ENCODE measurements at regions not wholly inside any gene's neighbourhood (a gene's known extent, or its start where the extent isn't known, plus 50 kb on each side); places are given as distances from the start of the nearest gene placed in this dataset.
"Not testable (repeated sequence)": the region's sequence is repeated elsewhere in the genome, so short reads cannot be mapped to it uniquely, and the experiment has no call there.

DNA sequence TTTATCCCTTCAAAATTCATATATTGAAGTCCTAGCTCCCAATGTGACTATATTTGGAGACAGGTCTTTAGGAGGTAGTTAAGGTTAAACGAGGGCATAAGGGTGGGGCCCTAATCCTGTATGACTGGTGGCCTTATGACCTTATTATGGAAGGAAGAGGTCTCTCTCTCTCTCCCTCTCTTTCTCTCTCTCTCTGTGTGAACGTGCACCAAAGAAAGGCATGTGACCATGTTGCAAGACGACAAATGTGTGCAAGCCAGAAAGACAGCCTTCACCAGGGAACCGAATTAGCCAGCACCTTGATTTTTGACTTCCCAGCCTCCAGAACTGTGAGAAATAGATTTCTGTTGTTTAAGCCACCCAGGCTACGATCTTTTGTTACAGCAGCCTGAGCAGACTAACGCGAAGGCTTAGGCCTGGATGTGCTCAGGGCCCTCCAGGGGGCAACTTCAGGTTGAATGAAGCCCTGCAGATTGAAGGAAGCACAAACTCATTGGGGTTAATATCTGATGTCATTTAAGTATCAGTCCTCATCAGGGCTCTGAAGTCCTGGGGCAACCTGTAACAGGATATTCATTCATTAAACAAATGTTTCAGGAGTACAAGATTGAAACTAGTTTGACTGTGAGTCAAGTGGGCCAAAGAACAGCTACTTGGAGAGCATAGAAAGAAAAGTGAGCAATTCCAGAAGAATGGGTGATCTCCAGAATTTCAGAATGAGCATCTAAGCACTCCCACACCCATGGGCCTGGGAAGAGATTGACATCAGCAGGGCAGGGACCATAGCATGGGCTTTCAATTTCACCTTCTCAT lies 157.4 kb upstream of the TNFAIP3 start:
- H3K4me1 ChIP-seq (ENCODE audit: insufficient read depth, low read length) = no peaks in the 10 kb centered on the region
- no peak overlapping the region for H3K9ac ChIP-seq (ENCODE audit: low read depth, low read length)
- H3K36me3 ChIP-seq (ENCODE audit: insufficient read depth, low read length) = no peaks in the 10 kb centered on the region
- H3K9me3 ChIP-seq (ENCODE audit: control insufficient read depth, insufficient read depth, low read length) = no peaks in the 10 kb centered on the region

DNA sequence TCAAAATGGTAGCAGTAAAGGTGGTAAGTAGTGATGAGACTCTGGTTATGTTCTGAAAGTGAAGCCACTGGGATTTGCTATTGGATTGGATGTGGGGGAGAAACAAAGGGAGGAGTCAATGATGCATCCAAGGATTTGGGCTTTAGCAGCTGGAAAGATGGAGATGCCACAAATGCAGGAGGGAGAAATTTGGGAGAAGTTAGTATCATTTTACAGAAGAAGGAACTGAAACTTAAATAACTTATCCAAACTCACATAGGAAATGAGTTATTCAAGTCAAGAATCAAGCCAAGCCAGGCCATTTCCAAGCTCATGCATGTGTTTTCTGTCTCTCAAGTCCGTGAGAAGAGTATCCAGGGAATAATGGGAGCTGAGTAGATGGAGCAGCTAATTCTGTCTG lies 155.1 kb upstream of the TNFAIP3 start:
- H3K9me3 ChIP-seq (ENCODE audit: control insufficient read depth, insufficient read depth, low read length) = no peaks in the 10 kb centered on the region
- no peak overlapping the region for H3K9ac ChIP-seq (ENCODE audit: low read depth, low read length)
- H3K36me3 ChIP-seq (ENCODE audit: insufficient read depth, low read length) = no peaks in the 10 kb centered on the region
- H3K4me1 ChIP-seq (ENCODE audit: insufficient read depth, low read length) = no peaks in the 10 kb centered on the region

DNA sequence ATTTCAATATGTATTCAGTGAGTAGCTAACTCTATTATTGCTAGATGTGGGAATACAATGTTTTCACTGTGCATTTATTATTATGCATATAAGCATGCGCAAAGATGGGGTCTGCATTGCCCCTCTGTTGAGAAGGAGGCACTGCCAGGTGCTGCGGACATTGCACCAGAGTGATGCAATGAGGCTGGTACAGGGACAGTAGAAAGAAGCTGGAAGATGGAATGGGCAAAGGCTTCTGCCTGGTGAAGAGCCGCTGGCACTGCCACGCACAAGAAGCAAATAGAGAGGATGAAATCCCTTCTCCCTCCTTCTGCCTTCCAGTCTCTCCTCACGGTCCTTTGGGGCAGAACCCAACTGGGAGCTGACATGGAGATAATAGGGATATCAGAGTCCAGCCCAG lies 154.5 kb upstream of the TNFAIP3 start:
- no peaks in the 10 kb centered on the region for H3K4me1 ChIP-seq (ENCODE audit: insufficient read depth, low read length)
- H3K9me3 ChIP-seq (ENCODE audit: control insufficient read depth, insufficient read depth, low read length) = no peaks in the 10 kb centered on the region
- no peaks in the 10 kb centered on the region for H3K36me3 ChIP-seq (ENCODE audit: insufficient read depth, low read length)
- H3K9ac ChIP-seq (ENCODE audit: low read depth, low read length) = no peak overlapping the region

GRCh38 chr6:137715589-137716045 lies 151.4 kb upstream of the TNFAIP3 start:
- H3K9ac ChIP-seq (ENCODE audit: low read depth, low read length) = no peak overlapping the region
- no peaks in the 10 kb centered on the region for H3K9me3 ChIP-seq (ENCODE audit: control insufficient read depth, insufficient read depth, low read length)
- no peaks in the 10 kb centered on the region for H3K36me3 ChIP-seq (ENCODE audit: insufficient read depth, low read length)
- no peaks in the 10 kb centered on the region for H3K4me1 ChIP-seq (ENCODE audit: insufficient read depth, low read length)

GRCh38 chr6:137717074-137718073 lies 149.7 kb upstream of the TNFAIP3 start:
- Histone ChIP-seq H3K9ac (ENCODE audit: low read depth, low read length) (no peak overlapping the region), H3K9me3 (ENCODE audit: control insufficient read depth, insufficient read depth, low read length) (no peaks in the 10 kb centered on the region), H3K36me3 (ENCODE audit: insufficient read depth, low read length) (no peaks in the 10 kb centered on the region), H3K4me1 (ENCODE audit: insufficient read depth, low read length) (no peaks in the 10 kb centered on the region)

DNA sequence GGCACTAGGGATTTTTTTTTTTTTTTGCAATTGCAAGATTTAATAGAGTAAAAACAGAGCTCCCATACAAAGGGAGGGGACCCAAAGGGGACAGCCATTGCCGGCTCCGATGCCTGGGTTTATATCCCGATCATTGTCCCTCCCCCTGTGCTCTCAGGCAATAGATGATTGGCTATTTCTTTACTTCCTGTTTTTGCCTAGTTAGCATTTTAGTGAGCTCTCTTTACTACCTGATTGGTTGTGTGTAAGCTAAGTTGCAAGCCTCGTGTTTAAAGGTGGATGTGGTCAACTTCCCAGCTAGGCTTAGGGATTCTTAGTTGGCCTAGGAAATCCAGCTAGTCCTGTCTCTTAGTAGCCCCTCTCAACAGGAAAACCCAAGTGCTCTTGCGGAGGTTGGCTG lies 148.2 kb upstream of the TNFAIP3 start:
- H3K36me3 ChIP-seq (ENCODE audit: insufficient read depth, low read length); H3K9me3 ChIP-seq (ENCODE audit: control insufficient read depth, insufficient read depth, low read length); H3K9ac ChIP-seq (ENCODE audit: low read depth, low read length); H3K4me1 ChIP-seq (ENCODE audit: insufficient read depth, low read length): not testable (repeated sequence)

- H3K9me3 ChIP-seq (ENCODE audit: control insufficient read depth, insufficient read depth, low read length) = no peaks in the 10 kb centered on the region
- H3K4me1 ChIP-seq (ENCODE audit: insufficient read depth, low read length) = no peaks in the 10 kb centered on the region
- H3K36me3 ChIP-seq (ENCODE audit: insufficient read depth, low read length) = no peaks in the 10 kb centered on the region
- no peak overlapping the region for H3K9ac ChIP-seq (ENCODE audit: low read depth, low read length)
Observed at GRCh38 chr6:137722749-137723272, 144.2 kb upstream of the TNFAIP3 start.

GRCh38 chr6:137723273-137724017 lies 143.6 kb upstream of the TNFAIP3 start:
- Histone ChIP-seq H3K9me3 (ENCODE audit: control insufficient read depth, insufficient read depth, low read length) (no peaks in the 10 kb centered on the region), H3K36me3 (ENCODE audit: insufficient read depth, low read length) (no peaks in the 10 kb centered on the region), H3K4me1 (ENCODE audit: insufficient read depth, low read length) (no peaks in the 10 kb centered on the region), H3K9ac (ENCODE audit: low read depth, low read length) (no peak overlapping the region)

DNA sequence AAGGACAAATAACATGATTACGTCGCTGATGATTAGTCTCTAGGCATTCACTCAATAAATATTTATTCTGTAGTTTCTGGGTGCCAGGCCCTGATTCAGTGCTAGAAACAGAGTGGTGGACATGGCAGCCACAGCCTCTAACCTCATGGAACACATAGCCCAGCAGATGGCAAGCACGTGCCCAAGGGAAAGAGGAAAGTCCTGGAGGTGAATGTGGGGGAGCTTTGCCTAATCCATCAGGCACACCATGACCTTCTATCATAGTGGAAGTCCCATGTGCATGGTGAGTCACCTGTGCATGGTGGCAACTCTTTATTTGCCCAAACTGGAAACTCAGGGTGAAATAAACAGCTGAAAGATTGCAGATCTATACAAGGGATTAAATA lies 143.0 kb upstream of the TNFAIP3 start:
- no peaks in the 10 kb centered on the region for H3K9me3 ChIP-seq (ENCODE audit: control insufficient read depth, insufficient read depth, low read length)
- no peak overlapping the region for H3K9ac ChIP-seq (ENCODE audit: low read depth, low read length)
- H3K4me1 ChIP-seq (ENCODE audit: insufficient read depth, low read length) = no peaks in the 10 kb centered on the region
- H3K36me3 ChIP-seq (ENCODE audit: insufficient read depth, low read length) = no peaks in the 10 kb centered on the region

DNA sequence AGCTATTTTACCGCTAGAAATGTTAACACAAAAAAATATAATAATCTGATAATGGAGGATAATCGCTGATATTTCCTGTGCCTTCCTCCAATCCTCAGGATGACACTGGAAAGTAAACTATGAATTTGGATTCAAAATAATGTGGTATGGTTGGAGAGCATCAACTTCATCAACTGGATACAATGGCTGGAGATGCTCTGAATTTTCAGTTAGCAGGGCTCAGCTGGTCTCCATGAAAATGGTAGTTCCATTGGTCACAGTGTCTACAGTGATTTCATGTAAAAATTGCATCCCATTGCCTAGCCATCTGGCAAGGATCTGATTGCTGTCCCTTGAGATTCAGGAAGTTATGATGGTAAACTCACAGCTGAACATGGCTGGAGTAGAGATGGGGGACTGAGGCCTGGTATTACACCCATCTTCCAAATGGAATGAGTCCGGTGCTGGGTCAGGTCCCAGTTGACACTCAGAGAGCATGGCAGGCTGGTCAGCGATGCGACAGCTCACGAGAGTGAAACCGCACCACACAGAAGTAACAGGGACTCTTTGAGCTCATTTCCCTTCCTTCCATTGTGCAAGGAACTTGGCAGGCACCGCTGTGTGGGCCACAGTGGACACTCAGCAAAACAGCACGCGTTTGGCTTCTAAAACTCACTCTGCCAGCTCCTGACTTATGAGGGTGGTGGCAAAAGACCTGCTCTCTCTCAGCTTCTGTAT lies 142.4 kb upstream of the TNFAIP3 start:
- Histone ChIP-seq H3K4me1 (ENCODE audit: insufficient read depth, low read length) (no peaks in the 10 kb centered on the region), H3K9ac (ENCODE audit: low read depth, low read length) (no peak overlapping the region), H3K9me3 (ENCODE audit: control insufficient read depth, insufficient read depth, low read length) (no peaks in the 10 kb centered on the region), H3K36me3 (ENCODE audit: insufficient read depth, low read length) (no peaks in the 10 kb centered on the region)

- H3K4me1 ChIP-seq (ENCODE audit: insufficient read depth, low read length) = no peaks in the 10 kb centered on the region
- no peaks in the 10 kb centered on the region for H3K36me3 ChIP-seq (ENCODE audit: insufficient read depth, low read length)
- H3K9me3 ChIP-seq (ENCODE audit: control insufficient read depth, insufficient read depth, low read length) = no peaks in the 10 kb centered on the region
- no peak overlapping the region for H3K9ac ChIP-seq (ENCODE audit: low read depth, low read length)
Observed at GRCh38 chr6:137725949-137726348, 141.1 kb upstream of the TNFAIP3 start.

GRCh38 chr6:137726582-137726981 lies 140.5 kb upstream of the TNFAIP3 start:
- Histone ChIP-seq H3K36me3 (ENCODE audit: insufficient read depth, low read length) (no peaks in the 10 kb centered on the region), H3K9me3 (ENCODE audit: control insufficient read depth, insufficient read depth, low read length) (no peaks in the 10 kb centered on the region), H3K9ac (ENCODE audit: low read depth, low read length) (no peak overlapping the region), H3K4me1 (ENCODE audit: insufficient read depth, low read length) (no peaks in the 10 kb centered on the region)

DNA sequence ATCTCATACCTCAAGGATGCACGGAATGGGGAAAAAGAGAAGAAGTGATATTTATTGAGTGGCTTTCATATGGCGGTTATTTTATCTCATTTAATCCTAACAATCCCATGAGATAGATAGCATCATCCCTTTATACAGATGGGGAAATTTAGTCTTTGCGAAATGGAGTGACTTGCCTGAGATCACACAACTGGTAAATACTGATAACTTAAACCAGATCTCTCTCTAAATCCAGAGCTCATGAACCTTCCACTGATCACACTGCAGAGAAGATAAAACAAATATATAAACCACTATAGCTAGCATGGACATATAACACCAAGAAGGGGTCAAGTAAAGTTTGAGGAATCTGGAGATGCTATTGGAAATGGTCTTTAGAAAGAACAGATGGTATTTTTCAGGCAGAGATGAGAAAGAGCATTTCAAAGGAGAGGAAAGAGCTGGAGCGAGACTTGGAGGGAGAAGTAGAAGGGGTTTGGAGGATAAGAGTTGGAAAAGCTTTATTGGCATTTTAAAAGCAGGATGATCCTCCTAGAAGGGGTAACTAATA lies 139.8 kb upstream of the TNFAIP3 start:
- H3K9me3 ChIP-seq (ENCODE audit: control insufficient read depth, insufficient read depth, low read length) = no peaks in the 10 kb centered on the region
- no peak overlapping the region for H3K9ac ChIP-seq (ENCODE audit: low read depth, low read length)
- H3K36me3 ChIP-seq (ENCODE audit: insufficient read depth, low read length) = no peaks in the 10 kb centered on the region
- no peaks in the 10 kb centered on the region for H3K4me1 ChIP-seq (ENCODE audit: insufficient read depth, low read length)

Data from ES-I3 (cell line).